ENCODE measurements at regions not wholly inside any gene's neighbourhood (a gene's known extent, or its start where the extent isn't known, plus 50 kb on each side); places are given as distances from the start of the nearest gene placed in this dataset.

DNA sequence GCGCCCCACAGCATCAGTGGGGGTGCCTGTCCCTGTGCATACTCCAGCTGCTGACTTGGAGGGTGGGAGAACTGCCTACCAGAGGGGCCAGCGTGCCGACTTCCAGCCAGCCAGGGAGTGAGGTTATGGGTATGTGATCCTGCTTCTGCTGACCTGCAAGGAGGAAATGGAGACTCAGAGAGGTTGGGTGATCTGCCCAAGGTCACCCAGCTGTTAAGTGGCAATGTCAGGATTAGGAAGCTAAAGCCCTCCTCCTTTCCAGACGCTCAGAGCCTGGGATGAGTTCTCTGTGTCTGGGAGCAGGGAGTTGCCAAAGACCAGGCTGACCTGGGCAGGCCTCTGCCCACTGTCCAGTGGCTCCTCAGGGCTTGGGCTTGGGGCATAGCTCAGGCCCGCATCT, 169.6 kb downstream of the GLI2 start:
- no peak for TF ChIP-seq FOXP2 (optimal IDR thresholded peaks at IDR 0.05; ENCODE audit: borderline replicate concordance, extremely low read depth, extremely low read length, insufficient read depth)
- no peak for TF ChIP-seq SIN3A (IDR thresholded peaks at IDR 0.05; ENCODE audit: borderline replicate concordance, insufficient read depth, low read length)
- TF ChIP-seq, protein P1, sequence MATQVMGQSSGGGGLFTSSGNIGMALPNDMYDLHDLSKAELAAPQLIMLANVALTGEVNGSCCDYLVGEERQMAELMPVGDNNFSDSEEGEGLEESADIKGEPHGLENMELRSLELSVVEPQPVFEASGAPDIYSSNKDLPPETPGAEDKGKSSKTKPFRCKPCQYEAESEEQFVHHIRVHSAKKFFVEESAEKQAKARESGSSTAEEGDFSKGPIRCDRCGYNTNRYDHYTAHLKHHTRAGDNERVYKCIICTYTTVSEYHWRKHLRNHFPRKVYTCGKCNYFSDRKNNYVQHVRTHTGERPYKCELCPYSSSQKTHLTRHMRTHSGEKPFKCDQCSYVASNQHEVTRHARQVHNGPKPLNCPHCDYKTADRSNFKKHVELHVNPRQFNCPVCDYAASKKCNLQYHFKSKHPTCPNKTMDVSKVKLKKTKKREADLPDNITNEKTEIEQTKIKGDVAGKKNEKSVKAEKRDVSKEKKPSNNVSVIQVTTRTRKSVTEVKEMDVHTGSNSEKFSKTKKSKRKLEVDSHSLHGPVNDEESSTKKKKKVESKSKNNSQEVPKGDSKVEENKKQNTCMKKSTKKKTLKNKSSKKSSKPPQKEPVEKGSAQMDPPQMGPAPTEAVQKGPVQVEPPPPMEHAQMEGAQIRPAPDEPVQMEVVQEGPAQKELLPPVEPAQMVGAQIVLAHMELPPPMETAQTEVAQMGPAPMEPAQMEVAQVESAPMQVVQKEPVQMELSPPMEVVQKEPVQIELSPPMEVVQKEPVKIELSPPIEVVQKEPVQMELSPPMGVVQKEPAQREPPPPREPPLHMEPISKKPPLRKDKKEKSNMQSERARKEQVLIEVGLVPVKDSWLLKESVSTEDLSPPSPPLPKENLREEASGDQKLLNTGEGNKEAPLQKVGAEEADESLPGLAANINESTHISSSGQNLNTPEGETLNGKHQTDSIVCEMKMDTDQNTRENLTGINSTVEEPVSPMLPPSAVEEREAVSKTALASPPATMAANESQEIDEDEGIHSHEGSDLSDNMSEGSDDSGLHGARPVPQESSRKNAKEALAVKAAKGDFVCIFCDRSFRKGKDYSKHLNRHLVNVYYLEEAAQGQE (IDR thresholded peaks at IDR 0.05; ENCODE audit: insufficient read depth in 1 of 2, low read depth in 2 of 2, low read length in 2 of 2): no peak
- no peak for TF ChIP-seq TAF1 (IDR thresholded peaks at IDR 0.05; ENCODE audit: borderline replicate concordance, insufficient read depth, low read length)
- no peak for TF ChIP-seq POLR2AphosphoS5 (IDR thresholded peaks at IDR 0.05; ENCODE audit: low read depth, low read length)

DNA sequence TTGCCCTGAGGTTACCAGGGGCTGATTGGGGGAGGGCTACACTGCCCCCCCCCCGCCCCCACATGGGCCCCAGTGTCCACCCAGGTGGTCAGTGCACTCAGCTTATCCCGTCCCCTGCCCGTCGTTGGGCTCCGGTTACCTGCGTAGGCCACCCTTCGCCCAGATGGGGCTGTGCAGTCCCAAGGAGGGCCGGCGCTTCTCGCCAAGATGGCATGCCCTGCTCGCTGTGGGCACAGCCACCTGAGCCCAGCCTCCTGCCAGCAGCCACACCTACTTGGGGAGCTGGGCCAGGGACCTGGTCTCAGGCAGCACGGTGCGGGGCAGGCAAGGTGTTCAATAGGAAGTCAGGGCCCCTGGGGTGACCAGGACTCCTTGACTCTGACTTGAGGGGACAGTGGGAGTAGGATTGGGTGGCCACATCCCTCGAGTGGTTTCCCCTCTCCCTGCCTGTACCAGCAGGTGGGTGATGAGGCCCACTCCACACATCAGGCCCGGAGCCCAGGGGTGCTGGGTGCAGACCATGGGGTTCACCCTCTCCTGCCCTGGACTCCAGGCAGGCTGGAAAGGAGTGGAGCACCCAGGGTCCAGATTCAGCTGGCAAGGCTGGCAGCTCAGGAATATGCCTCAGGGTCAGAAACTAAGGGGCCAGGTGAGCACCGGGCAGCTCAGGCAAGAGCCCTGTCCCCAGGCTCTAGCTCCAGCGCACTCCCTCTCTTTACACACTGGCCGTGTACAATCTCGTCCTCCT, 170.3 kb downstream of the GLI2 start:
- TF ChIP-seq FOXP2 (optimal IDR thresholded peaks at IDR 0.05; ENCODE audit: borderline replicate concordance, extremely low read depth, extremely low read length, insufficient read depth) (no peak), TAF1 (IDR thresholded peaks at IDR 0.05; ENCODE audit: borderline replicate concordance, insufficient read depth, low read length) (no peak), POLR2AphosphoS5 (IDR thresholded peaks at IDR 0.05; ENCODE audit: low read depth, low read length) (no peak), SIN3A (IDR thresholded peaks at IDR 0.05; ENCODE audit: borderline replicate concordance, insufficient read depth, low read length) (no peak)
- TF ChIP-seq, protein P1 (IDR thresholded peaks at IDR 0.05; ENCODE audit: insufficient read depth in 1 of 2, low read depth in 2 of 2, low read length in 2 of 2): no peak

DNA sequence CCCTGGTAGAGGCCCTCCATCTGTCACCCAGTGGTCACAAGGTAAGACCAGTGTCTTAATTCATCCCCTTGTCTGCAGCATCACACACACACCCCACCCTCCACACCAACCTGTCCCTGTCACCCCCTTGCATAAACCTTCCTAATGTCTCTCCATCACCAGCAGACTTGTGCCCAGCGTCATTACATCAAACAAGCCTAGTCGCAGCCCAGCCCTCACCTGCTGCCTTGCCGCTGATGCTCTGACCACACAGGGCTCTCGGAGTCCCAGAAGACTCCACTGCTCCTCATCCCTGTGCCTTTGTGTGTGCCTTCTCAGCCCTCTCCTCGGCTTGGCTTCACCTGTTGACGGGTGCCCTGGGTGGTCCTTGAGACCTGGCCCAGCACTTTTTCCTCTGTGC, 171.2 kb downstream of the GLI2 start:
- TF ChIP-seq FOXP2 (optimal IDR thresholded peaks at IDR 0.05; ENCODE audit: borderline replicate concordance, extremely low read depth, extremely low read length, insufficient read depth) (no peak), SIN3A (IDR thresholded peaks at IDR 0.05; ENCODE audit: borderline replicate concordance, insufficient read depth, low read length) (no peak), POLR2AphosphoS5 (IDR thresholded peaks at IDR 0.05; ENCODE audit: low read depth, low read length) (no peak), TAF1 (IDR thresholded peaks at IDR 0.05; ENCODE audit: borderline replicate concordance, insufficient read depth, low read length) (no peak)
- TF ChIP-seq, protein P1 (IDR thresholded peaks at IDR 0.05; ENCODE audit: insufficient read depth in 1 of 2, low read depth in 2 of 2, low read length in 2 of 2): no peak

DNA sequence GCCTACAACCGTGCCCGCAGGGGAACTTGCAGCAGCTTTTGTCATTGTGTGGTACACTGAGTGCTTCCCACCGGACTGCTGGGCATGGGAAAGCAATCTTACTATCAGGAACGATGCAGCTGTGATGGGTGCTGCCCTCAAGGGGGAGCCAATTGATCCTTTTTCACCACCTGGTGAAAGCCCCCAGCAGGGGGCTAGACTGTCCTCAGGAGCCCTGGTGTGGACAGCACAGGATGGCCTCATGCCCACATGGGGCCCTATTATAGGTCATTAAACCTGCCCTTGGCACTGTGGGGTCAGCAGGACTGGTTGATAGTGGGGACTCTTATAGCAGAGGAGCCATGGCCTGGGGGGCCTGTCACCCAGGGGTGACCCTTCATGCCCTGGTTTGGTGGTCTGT, 172.2 kb downstream of the GLI2 start:
- TF ChIP-seq, protein P1 (IDR thresholded peaks at IDR 0.05; ENCODE audit: insufficient read depth in 1 of 2, low read depth in 2 of 2, low read length in 2 of 2): no peak
- TF ChIP-seq TAF1 (IDR thresholded peaks at IDR 0.05; ENCODE audit: borderline replicate concordance, insufficient read depth, low read length): no peak
- no peak for TF ChIP-seq POLR2AphosphoS5 (IDR thresholded peaks at IDR 0.05; ENCODE audit: low read depth, low read length)
- TF ChIP-seq SIN3A (IDR thresholded peaks at IDR 0.05; ENCODE audit: borderline replicate concordance, insufficient read depth, low read length): no peak
- no peak for TF ChIP-seq FOXP2 (optimal IDR thresholded peaks at IDR 0.05; ENCODE audit: borderline replicate concordance, extremely low read depth, extremely low read length, insufficient read depth)
